SK-N-SH treated with all-trans-retinoic acid at 6 μM for 48 hours (cell line): ENCODE measurements at regions not wholly inside any gene's neighbourhood (a gene's known extent, or its start where the extent isn't known, plus 50 kb on each side); places are given as distances from the start of the nearest gene placed in this dataset.

ENCODE experiments used
- ATAC-seq: fragments of 200-7000 bp; cut with Tn5 transposase; 3 replicates; pipeline ENCODE4 v1.9.1; 2020; ENCODE audit warnings: mild to moderate bottlenecking, moderate library complexity
- ARNTL ChIP-seq: fragments of 450-650 bp; formaldehyde crosslinking; IDR thresholded peaks from 2 replicates; pipeline ENCODE4 v1.5.0; 2020; ENCODE audit warnings: low read depth, mild to moderate bottlenecking, moderate library complexity, borderline replicate concordance
- CREB5 ChIP-seq: fragments of 250-450 bp; sonication (Bioruptor Pico); IDR thresholded peaks from 2 replicates; pipeline ENCODE4 v1.5.1; 2020; ENCODE audit warnings: low read depth, mild to moderate bottlenecking, moderate library complexity
- CSDC2 ChIP-seq: fragments of 250-450 bp; sonication (Bioruptor Pico); IDR thresholded peaks from 2 replicates; pipeline ENCODE4 v1.5.0; 2020; ENCODE audit warnings: mild to moderate bottlenecking, moderate library complexity
- CSRNP3 ChIP-seq: fragments of 250-450 bp; sonication (Bioruptor Pico); IDR thresholded peaks from 2 replicates; pipeline ENCODE4 v1.5.1; 2021; ENCODE audit warnings: mild to moderate bottlenecking, moderate library complexity
- ESRRG ChIP-seq: fragments of 250-450 bp; sonication (Bioruptor Pico); IDR thresholded peaks from 2 replicates; pipeline ENCODE4 v1.6.1; 2021; ENCODE audit warnings: mild to moderate bottlenecking
- ISL1 ChIP-seq: fragments of 250-450 bp; sonication (Bioruptor Pico); IDR thresholded peaks from 2 replicates; pipeline ENCODE4 v2.1.2; 2022; ENCODE audit warnings: mild to moderate bottlenecking, moderate library complexity
- OSR1 ChIP-seq: fragments of 250-450 bp; sonication (Bioruptor Pico); IDR thresholded peaks from 2 replicates; pipeline ENCODE4 v1.8.0; 2022; ENCODE audit warnings: moderate library complexity, mild to moderate bottlenecking, inconsistent platforms
- PATZ1 ChIP-seq: fragments of 250-450 bp; sonication (Bioruptor Pico); IDR thresholded peaks from 2 replicates; pipeline ENCODE4 v1.8.0; 2020; ENCODE audit warnings: mild to moderate bottlenecking, moderate library complexity, borderline replicate concordance
- POU6F1 ChIP-seq: fragments of 250-450 bp; sonication (Bioruptor Pico); IDR thresholded peaks from 2 replicates; pipeline ENCODE4 v1.8.0; 2021; ENCODE audit warnings: low read depth, mild to moderate bottlenecking, moderate library complexity, borderline replicate concordance
- TCF4 ChIP-seq: fragments of 250-450 bp; sonication (Bioruptor Pico); IDR thresholded peaks from 2 replicates; pipeline ENCODE4 v1.8.0; 2021; ENCODE audit warnings: mild to moderate bottlenecking, moderate library complexity, borderline replicate concordance
- TOX ChIP-seq: fragments of 250-450 bp; sonication (Bioruptor Pico); IDR thresholded peaks from 2 replicates; pipeline ENCODE4 v1.8.0; 2021; ENCODE audit warnings: mild to moderate bottlenecking, moderate library complexity, borderline replicate concordance
- TSHZ2 ChIP-seq: fragments of 250-450 bp; sonication (Bioruptor Pico); IDR thresholded peaks from 2 replicates; pipeline ENCODE4 v1.5.0; 2020; ENCODE audit warnings: mild to moderate bottlenecking, moderate library complexity
- ZC3H10 ChIP-seq: fragments of 250-450 bp; sonication (Bioruptor Pico); IDR thresholded peaks from 2 replicates; pipeline ENCODE4 v1.5.1; 2021; ENCODE audit warnings: mild to moderate bottlenecking, moderate library complexity
- ZFP3 ChIP-seq: fragments of 250-450 bp; sonication (Bioruptor Pico); IDR thresholded peaks from 2 replicates; pipeline ENCODE4 v1.5.0; 2020; ENCODE audit warnings: mild to moderate bottlenecking, moderate library complexity
- ZFP30 ChIP-seq: fragments of 450-650 bp; formaldehyde crosslinking; IDR thresholded peaks from 2 replicates; pipeline ENCODE4 v1.5.0; 2022; ENCODE audit warnings: mild to moderate bottlenecking, moderate library complexity
- ZNF565 ChIP-seq: fragments of 450-650 bp; formaldehyde crosslinking; conservative IDR thresholded peaks from 2 replicates; pipeline ENCODE4 v1.5.0; 2020; ENCODE audit warnings: low read depth, mild to moderate bottlenecking, moderate library complexity
- ZNF70 ChIP-seq: fragments of 450-650 bp; formaldehyde crosslinking; IDR thresholded peaks from 2 replicates; pipeline ENCODE4 v1.5.0; 2020; ENCODE audit warnings: mild to moderate bottlenecking, moderate library complexity
- ZNF8 ChIP-seq: fragments of 450-650 bp; formaldehyde crosslinking; IDR thresholded peaks from 2 replicates; pipeline ENCODE4 v1.5.0; 2020; ENCODE audit warnings: mild to moderate bottlenecking, moderate library complexity

GRCh38 chr1:5743435-5744095 lies 248.7 kb downstream of the NPHP4 start:
- no peak for TF ChIP-seq CSRNP3 (CRISPR knock-in tag)
- no peak for ATAC-seq

GRCh38 chr1:5742801-5743200 lies 249.4 kb downstream of the NPHP4 start:
- no peak for ATAC-seq

GRCh38 chr1:5742032-5742431 lies 250.2 kb downstream of the NPHP4 start:
- ATAC-seq: no peak
- TF ChIP-seq ZFP30 (CRISPR knock-in tag): no peak
- TF ChIP-seq CSDC2 (CRISPR knock-in tag): no peak
- TF ChIP-seq CREB5 (CRISPR knock-in tag): no peak
- TF ChIP-seq ESRRG: no peak

More at GRCh38 chr1:5742801-5743200, 249.4 kb downstream of the NPHP4 start:
- TF ChIP-seq ZNF8 (CRISPR knock-in tag) (no peak), CREB5 (CRISPR knock-in tag) (no peak), ZFP30 (CRISPR knock-in tag) (no peak), TOX (CRISPR knock-in tag) (no peak), OSR1 (CRISPR knock-in tag) (no peak), ZC3H10 (CRISPR knock-in tag) (no peak), ISL1 (CRISPR knock-in tag) (no peak), TSHZ2 (CRISPR knock-in tag) (no peak), ARNTL (CRISPR knock-in tag) (no peak), POU6F1 (CRISPR knock-in tag) (no peak), ZNF70 (CRISPR knock-in tag) (no peak), PATZ1 (no peak), ZFP3 (CRISPR knock-in tag) (no peak), ZNF565 (CRISPR knock-in tag) (no peak), TCF4 (no peak)
